GM12865 (cell line): ENCODE measurements at regions not wholly inside any gene's neighbourhood (a gene's known extent, or its start where the extent isn't known, plus 50 kb on each side); places are given as distances from the start of the nearest gene placed in this dataset.
A peak's percentile ranks its signal among the peaks of the same experiment; 100 is the strongest.

Source experiments
- DNase-seq: peaks from one replicate; pipeline ENCODE4 v3.0.0; 2010; ENCODE audit warnings: low read depth
- H3K4me3 ChIP-seq: 2 replicates; pipeline ENCODE4 v1.5.1; 2011; ENCODE audit warnings: mild to moderate bottlenecking, low read depth, low read length, control low read depth
- TF ChIP-seq, protein P1 (sequence below): IDR thresholded peaks from 2 replicates; pipeline ENCODE4 v1.5.1; 2011; ENCODE audit warnings: low read length, control low read depth, low read depth, inconsistent platforms; ENCODE audit not compliant: insufficient read depth; ENCODE audit errors: missing control alignments

DNA sequence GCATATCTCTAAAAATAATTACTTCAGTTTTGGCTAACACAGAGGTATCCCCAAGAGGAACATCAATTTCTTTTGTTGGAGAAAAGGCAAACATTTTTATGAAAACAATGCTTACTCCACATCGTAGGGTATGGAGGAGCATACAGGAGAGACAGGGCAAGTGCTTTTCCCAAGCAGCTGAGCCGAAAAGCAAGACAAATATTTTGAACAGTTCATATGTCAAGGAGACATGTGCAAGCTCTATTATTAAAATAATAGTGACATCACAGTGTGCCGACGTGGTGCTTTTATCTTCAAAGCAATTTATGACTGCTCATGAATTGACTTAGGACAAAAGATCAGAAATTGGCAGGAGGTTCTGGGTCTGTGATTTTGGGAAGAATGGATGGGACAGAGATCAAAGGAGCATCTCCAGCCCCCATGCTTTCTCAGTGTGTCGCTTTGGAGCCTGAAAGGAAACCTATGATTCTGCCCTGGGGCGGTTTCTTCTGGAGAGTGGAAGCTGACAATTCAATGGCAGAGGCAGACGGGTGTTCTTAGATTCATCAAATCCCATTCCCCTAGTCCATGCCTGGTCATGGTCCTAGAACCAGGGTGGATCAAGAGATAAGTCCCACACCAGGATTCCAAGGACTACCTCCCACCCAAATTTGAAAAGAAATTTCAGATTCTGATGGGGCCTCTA lies 97.1 kb downstream of the JCAD start:
- no peak for DNase-seq
- H3K4me3 ChIP-seq, result no peak overlapping the region
- TF ChIP-seq, protein P1, sequence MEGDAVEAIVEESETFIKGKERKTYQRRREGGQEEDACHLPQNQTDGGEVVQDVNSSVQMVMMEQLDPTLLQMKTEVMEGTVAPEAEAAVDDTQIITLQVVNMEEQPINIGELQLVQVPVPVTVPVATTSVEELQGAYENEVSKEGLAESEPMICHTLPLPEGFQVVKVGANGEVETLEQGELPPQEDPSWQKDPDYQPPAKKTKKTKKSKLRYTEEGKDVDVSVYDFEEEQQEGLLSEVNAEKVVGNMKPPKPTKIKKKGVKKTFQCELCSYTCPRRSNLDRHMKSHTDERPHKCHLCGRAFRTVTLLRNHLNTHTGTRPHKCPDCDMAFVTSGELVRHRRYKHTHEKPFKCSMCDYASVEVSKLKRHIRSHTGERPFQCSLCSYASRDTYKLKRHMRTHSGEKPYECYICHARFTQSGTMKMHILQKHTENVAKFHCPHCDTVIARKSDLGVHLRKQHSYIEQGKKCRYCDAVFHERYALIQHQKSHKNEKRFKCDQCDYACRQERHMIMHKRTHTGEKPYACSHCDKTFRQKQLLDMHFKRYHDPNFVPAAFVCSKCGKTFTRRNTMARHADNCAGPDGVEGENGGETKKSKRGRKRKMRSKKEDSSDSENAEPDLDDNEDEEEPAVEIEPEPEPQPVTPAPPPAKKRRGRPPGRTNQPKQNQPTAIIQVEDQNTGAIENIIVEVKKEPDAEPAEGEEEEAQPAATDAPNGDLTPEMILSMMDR, result no peak

DNA sequence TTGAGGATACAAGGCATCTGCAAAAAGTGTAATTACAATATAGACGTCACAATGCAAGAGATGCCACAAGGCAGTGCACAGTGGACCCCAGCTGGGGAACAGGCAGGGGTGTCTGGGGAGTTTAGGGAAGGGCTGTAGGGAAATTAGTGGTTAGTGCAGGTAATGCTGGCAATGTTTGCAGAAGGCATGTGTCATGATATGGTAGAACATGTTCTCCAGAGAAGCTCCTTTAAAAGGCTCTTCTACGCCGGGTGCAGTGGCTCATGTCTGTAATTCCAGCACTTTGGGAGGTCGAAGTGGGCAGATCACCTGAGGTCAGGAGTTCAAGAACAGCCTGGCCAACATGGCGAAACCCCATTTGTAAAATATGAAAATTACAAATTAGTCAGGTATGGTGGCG lies 98.0 kb downstream of the JCAD start:
- no peak for DNase-seq
- no peak overlapping the region for H3K4me3 ChIP-seq
- TF ChIP-seq, protein P1, result no peak

DNA sequence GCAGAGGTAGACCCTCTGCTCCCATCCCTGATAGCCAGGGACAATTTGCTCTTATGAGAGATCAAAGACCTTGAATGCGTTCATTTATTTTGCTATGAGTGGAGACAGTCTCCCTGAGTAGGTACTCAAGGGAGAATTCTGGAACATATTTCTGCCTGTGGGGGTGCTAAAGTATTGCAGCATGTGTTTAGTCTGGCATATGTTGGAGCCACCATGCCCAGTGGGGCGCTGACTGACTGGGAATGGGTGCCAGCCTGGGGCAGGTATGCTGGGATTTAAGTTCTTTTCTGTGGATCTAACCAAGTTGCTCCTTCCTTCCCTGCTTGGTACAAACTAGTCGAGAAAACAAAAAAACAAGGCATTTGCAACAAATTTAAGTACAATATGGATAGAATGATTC lies 99.1 kb downstream of the JCAD start:
- DNase-seq, result no peak
- TF ChIP-seq, protein P1, result no peak
- H3K4me3 ChIP-seq, result no peak overlapping the region

DNA sequence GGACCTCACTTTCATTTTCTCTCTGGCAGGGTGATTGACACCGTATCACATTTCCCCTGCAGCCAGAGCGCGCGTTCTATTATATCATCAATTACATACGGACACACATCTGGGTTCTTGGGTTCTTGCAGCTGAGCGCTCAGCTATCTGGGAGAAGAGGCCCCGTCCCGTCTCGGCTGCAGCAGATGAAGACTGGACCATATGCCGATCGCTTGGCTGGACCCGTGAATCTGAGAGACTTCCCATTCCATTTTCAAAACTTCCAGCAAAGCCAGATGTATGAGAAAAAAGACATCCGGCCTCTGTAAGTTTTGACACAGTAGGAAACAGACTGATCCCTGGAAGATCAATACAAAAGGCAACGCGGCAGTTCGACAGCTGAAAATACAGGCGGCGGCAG lies 99.8 kb downstream of the JCAD start:
- TF ChIP-seq, protein P1, result no peak
- H3K4me3 ChIP-seq, result no peak overlapping the region
- no peak for DNase-seq

DNA sequence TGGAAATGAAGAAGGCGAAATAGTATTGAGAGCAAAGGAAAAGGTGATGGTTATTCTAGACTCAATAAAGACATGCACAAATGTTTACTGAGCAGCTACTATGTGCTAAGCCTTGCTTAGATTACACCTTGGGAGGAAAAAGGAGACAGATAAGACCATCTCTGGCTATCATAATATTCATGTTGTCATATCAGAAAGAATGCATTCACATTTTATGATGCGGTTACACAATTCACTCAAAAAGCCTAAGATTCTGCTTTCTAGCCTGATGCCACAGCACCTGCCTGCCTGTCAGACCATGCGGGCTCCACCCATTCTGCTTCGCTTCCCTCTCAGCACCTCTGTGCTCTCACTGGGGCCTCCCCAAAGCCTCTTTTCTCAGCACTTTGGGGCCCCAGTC lies 100.9 kb downstream of the JCAD start:
- H3K4me3 ChIP-seq, result no peak overlapping the region
- DNase-seq, result no peak
- TF ChIP-seq, protein P1, result no peak

DNA sequence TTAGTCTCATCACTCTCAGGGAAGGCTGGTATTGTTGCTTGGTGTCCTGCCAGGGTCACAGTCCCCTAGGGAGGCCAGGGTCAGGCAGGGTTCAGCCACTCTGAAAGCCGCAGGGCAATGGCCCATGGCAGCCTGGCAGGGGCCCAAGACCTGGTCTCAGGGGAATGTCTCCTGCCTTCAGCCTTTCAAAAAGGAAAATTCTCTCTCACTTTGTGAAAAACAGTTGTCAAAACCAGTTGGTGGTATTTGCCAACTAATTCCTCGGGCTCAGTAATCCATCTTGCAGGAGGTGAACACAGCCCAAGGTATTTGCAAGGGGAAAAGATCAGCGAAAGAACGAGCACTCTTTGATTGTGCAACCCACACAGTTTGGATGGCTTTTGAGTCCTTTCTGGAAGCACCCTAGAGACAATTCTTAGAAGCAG lies 101.5 kb downstream of the JCAD start:
- DNase-seq, result peak; percentile 61
- H3K4me3 ChIP-seq, result no peak overlapping the region
- TF ChIP-seq, protein P1, result no peak

DNA sequence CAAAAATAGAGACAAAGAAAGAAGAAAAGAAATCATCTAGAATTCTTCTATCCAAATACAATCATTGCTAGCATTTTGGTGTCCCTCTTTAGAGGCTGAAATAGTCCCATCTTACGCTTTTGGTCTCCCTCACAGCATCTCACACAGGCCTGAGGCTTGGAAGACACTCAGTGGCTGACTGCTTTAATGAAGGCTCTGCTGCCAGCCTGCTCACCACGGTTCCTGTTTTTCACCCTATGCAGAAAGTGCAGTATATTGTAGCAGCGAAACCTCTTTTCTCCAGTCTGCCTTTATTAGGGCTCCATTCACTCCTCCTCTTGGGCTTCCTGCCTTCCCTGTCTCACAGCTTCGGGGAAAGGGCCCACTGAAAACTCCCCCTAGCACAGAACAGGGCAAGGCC lies 102.2 kb downstream of the JCAD start:
- H3K4me3 ChIP-seq, result no peak overlapping the region
- DNase-seq, result no peak
- TF ChIP-seq, protein P1, result no peak
